Parathyroid adenoma (tissue), 2 donors: ENCODE measurements at regions not wholly inside any gene's neighbourhood (a gene's known extent, or its start where the extent isn't known, plus 50 kb on each side); places are given as distances from the start of the nearest gene placed in this dataset.
"Not testable (repeated sequence)": the region's sequence is repeated elsewhere in the genome, so short reads cannot be mapped to it uniquely, and the experiment has no call there.

Experiments
- H2AFZ ChIP-seq: fragments of 300-600 bp; sonication (generic); one replicate; pipeline ENCODE4 v1.7.0; 2017; ENCODE audit warnings: antibody characterized with exemption, mild to moderate bottlenecking
- H3K27ac ChIP-seq: fragments of 300-600 bp; sonication (generic); one replicate; pipeline ENCODE4 v1.7.0; 2017
- H3K27me3 ChIP-seq: fragments of 300-600 bp; sonication (generic); one replicate; pipeline ENCODE4 v1.7.0; 2017; ENCODE audit warnings: low read length; ENCODE audit not compliant: control insufficient read depth, insufficient read depth
- H3K36me3 ChIP-seq: fragments of 300-600 bp; sonication (generic); one replicate; pipeline ENCODE4 v1.7.0; 2017; ENCODE audit warnings: low read length; ENCODE audit not compliant: control insufficient read depth, insufficient read depth
- H3K4me1 ChIP-seq: fragments of 300-600 bp; sonication (generic); one replicate; pipeline ENCODE4 v1.7.0; 2017; ENCODE audit warnings: control low read depth
- H3K4me2 ChIP-seq: fragments of 300-600 bp; sonication (generic); one replicate; pipeline ENCODE4 v1.7.0; 2017; ENCODE audit warnings: low read length
- H3K4me3 ChIP-seq: fragments of 300-600 bp; sonication (generic); one replicate; pipeline ENCODE4 v1.7.0; 2017; ENCODE audit warnings: low read depth, low read length
- H3K79me2 ChIP-seq: fragments of 300-600 bp; sonication (generic); one replicate; pipeline ENCODE4 v1.7.0; 2017; ENCODE audit warnings: control low read depth
- H3K9ac ChIP-seq: fragments of 300-600 bp; sonication (generic); one replicate; pipeline ENCODE4 v1.7.0; 2017; ENCODE audit warnings: mild to moderate bottlenecking
- H3K9me3 ChIP-seq: fragments of 300-600 bp; sonication (generic); one replicate; pipeline ENCODE4 v1.7.0; 2017; ENCODE audit warnings: low read length; ENCODE audit not compliant: control insufficient read depth
- CTCF ChIP-seq: fragments of 300-600 bp; sonication (generic); IDR thresholded peaks from one replicate; pipeline ENCODE4 v1.7.0; 2017; ENCODE audit warnings: antibody characterized with exemption, mild to moderate bottlenecking
- donor health status: primary hyperparathyroidism.

- Histone ChIP-seq H3K36me3 (no peaks in the 10 kb centered on the region), H3K79me2 (no peaks in the 10 kb centered on the region), H3K27ac (no peak overlapping the region), H3K9ac (no peak overlapping the region), H3K4me3 (no peak overlapping the region), H3K9me3 (no peaks in the 10 kb centered on the region), H2AFZ (no peak overlapping the region), H3K27me3 (no peaks in the 10 kb centered on the region), H3K4me1 (no peaks in the 10 kb centered on the region), H3K4me2 (no peak overlapping the region)
- TF ChIP-seq CTCF: no peak
These were observed 85.6 kb downstream of the OLFM1 start for GRCh38 chr9:135173066-135173465.

DNA sequence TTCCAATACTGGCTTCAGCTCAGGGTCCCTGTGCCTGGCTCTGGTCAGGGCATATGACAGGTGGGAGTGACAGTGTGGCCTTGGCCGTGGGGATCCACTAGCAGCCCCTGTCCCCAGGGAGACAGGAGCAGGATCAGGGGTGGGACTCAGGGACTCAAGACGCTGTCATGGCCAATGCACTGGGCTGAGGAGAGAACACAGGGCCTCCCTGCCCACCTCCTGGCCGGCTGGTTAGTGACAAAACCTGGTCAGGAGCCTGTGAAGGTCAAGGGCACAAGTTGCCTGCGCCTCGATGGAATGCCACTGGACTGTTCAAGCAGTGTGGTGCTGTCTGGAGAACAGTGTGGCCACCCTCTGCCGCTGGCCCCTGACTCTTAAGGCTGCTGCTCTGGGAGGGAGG is 86.8 kb downstream of the OLFM1 start:
- Histone ChIP-seq H3K9me3 (no peaks in the 10 kb centered on the region), H3K9ac (no peak overlapping the region), H3K4me2 (no peak overlapping the region), H3K4me1 (no peaks in the 10 kb centered on the region), H3K79me2 (no peaks in the 10 kb centered on the region), H3K27ac (no peak overlapping the region), H3K36me3 (no peaks in the 10 kb centered on the region), H3K27me3 (no peaks in the 10 kb centered on the region), H2AFZ (no peak overlapping the region), H3K4me3 (no peak overlapping the region)
- no peak for TF ChIP-seq CTCF

GRCh38 chr9:135174981-135175380 is 87.5 kb downstream of the OLFM1 start:
- no peak for TF ChIP-seq CTCF
- Histone ChIP-seq H3K36me3 (no peaks in the 10 kb centered on the region), H3K27ac (no peak overlapping the region), H3K4me1 (no peaks in the 10 kb centered on the region), H3K4me2 (no peak overlapping the region), H2AFZ (no peak overlapping the region), H3K4me3 (no peak overlapping the region), H3K27me3 (no peaks in the 10 kb centered on the region), H3K79me2 (no peaks in the 10 kb centered on the region), H3K9me3 (no peaks in the 10 kb centered on the region), H3K9ac (no peak overlapping the region)

- no peaks in the 10 kb centered on the region for H3K27me3 ChIP-seq
- H2AFZ ChIP-seq: no peak overlapping the region
- H3K4me2 ChIP-seq: no peak overlapping the region
- H3K36me3 ChIP-seq: no peaks in the 10 kb centered on the region
- no peaks in the 10 kb centered on the region for H3K4me1 ChIP-seq
- H3K79me2 ChIP-seq: no peaks in the 10 kb centered on the region
- H3K9me3 ChIP-seq: no peaks in the 10 kb centered on the region
- TF ChIP-seq CTCF: no peak
- no peak overlapping the region for H3K27ac ChIP-seq
- no peak overlapping the region for H3K9ac ChIP-seq
- no peak overlapping the region for H3K4me3 ChIP-seq
These were observed 88.8 kb downstream of the OLFM1 start for GRCh38 chr9:135176284-135176683.

DNA sequence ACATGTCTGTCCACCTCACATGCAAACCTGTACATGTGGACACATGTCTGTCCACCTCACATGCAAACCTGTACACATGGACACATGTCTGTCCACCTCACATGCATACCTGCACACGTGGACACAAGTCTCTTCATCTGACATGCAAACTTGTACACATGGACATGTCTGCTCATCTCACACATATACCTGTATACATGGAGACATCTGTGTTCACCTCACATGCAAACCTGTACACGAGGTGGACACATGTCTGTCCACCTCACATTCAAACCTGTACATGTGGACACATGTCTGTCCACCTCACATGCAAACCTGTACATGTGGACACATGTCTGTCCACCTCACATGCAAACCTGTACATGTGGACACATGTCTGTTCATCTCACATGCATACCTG is 90.1 kb downstream of the OLFM1 start:
- H3K4me2 ChIP-seq, H3K27me3 ChIP-seq: not testable (repeated sequence)

More for the DNA sequence above, 90.1 kb downstream of the OLFM1 start:
- not testable (repeated sequence) for H3K9me3 ChIP-seq, H3K4me1 ChIP-seq, H3K27ac ChIP-seq, H3K9ac ChIP-seq, H3K36me3 ChIP-seq, H2AFZ ChIP-seq, H3K4me3 ChIP-seq, H3K79me2 ChIP-seq
